GM23338 (cell line): ENCODE measurements at regions not wholly inside any gene's neighbourhood (a gene's known extent, or its start where the extent isn't known, plus 50 kb on each side); places are given as distances from the start of the nearest gene placed in this dataset.

Experiments
- ATAC-seq: fragments of 200-7000 bp; cut with Tn5 transposase; 3 replicates; pipeline ENCODE4 v1.9.1; 2020
- DNase-seq: peaks from one replicate; pipeline ENCODE4 v3.0.0-alpha.2; 2015; ENCODE audit warnings: low spot score
- H2AFZ ChIP-seq: fragments of 200-600 bp; sonication (generic); 2 replicates; pipeline ENCODE4 v1.8.0; 2016; ENCODE audit warnings: antibody characterized with exemption, mild to moderate bottlenecking, moderate library complexity
- H3F3A ChIP-seq: fragments of 200-600 bp; sonication (generic); replicated peaks from 2 replicates; pipeline ENCODE4 v1.8.0; 2017; ENCODE audit warnings: antibody characterized with exemption, mixed run types, low read depth
- H3K27ac ChIP-seq: fragments of 200-600 bp; sonication (generic); 2 replicates; pipeline ENCODE4 v1.6.1; 2016; ENCODE audit warnings: low read depth
- H3K27me3 ChIP-seq: fragments of 200-600 bp; sonication (generic); 2 replicates; pipeline ENCODE4 v1.8.0; 2016; ENCODE audit warnings: mild to moderate bottlenecking, mixed run types, moderate library complexity; ENCODE audit not compliant: insufficient read depth
- H3K36me3 ChIP-seq: fragments of 200-600 bp; sonication (generic); 2 replicates; pipeline ENCODE4 v1.8.0; 2016; ENCODE audit warnings: mild to moderate bottlenecking; ENCODE audit not compliant: insufficient read depth
- H3K4me1 ChIP-seq: fragments of 200-600 bp; sonication (generic); 2 replicates; pipeline ENCODE4 v1.8.0; 2016; ENCODE audit warnings: mild to moderate bottlenecking, moderate library complexity; ENCODE audit not compliant: insufficient read depth
- H3K4me2 ChIP-seq: fragments of 200-600 bp; sonication (generic); 2 replicates; pipeline ENCODE4 v1.7.1; 2017; ENCODE audit warnings: mixed run types
- H3K4me3 ChIP-seq: fragments of 200-600 bp; sonication (generic); 2 replicates; pipeline ENCODE4 v1.6.1; 2016; ENCODE audit warnings: mixed run types
- H3K79me2 ChIP-seq: fragments of 200-600 bp; sonication (generic); replicated peaks from 2 replicates; pipeline ENCODE4 v1.8.0; 2017; ENCODE audit warnings: mild to moderate bottlenecking; ENCODE audit not compliant: insufficient read depth
- H3K9me2 ChIP-seq: fragments of 200-600 bp; sonication (generic); 2 replicates; pipeline ENCODE4 v1.8.0; 2017; ENCODE audit not compliant: insufficient read depth
- H4K20me1 ChIP-seq: fragments of 200-600 bp; sonication (generic); replicated peaks from 2 replicates; pipeline ENCODE4 v1.8.0; 2017; ENCODE audit warnings: mild to moderate bottlenecking; ENCODE audit not compliant: insufficient read depth
- H3K27ac Mint-ChIP-seq: 2 replicates; pipeline ENCODE4 v1.8.0; 2020; ENCODE audit warnings: inconsistent platforms, mild to moderate bottlenecking, moderate library complexity, mixed read lengths
- H3K27me3 Mint-ChIP-seq: 3 replicates; pipeline ENCODE4 v1.8.0; 2022; ENCODE audit warnings: low read depth, mild to moderate bottlenecking, moderate library complexity, mixed read lengths, inconsistent platforms; ENCODE audit not compliant: insufficient read depth, poor library complexity
- H3K36me3 Mint-ChIP-seq: 3 replicates; pipeline ENCODE4 v1.8.0; 2021; ENCODE audit warnings: low read depth, mild to moderate bottlenecking, inconsistent platforms, moderate library complexity, mixed read lengths
- H3K4me1 Mint-ChIP-seq: 3 replicates; pipeline ENCODE4 v1.8.0; 2020; ENCODE audit warnings: mild to moderate bottlenecking, inconsistent platforms, mixed read lengths
- H3K4me3 Mint-ChIP-seq: 3 replicates; pipeline ENCODE4 v1.8.0; 2021; ENCODE audit warnings: moderate library complexity, mild to moderate bottlenecking, inconsistent platforms, mixed read lengths
- H3K9me3 Mint-ChIP-seq: 3 replicates; pipeline ENCODE4 v1.8.0; 2020; ENCODE audit warnings: moderate library complexity, mild to moderate bottlenecking, inconsistent platforms, mixed read lengths
- CREB1 ChIP-seq: fragments of 250-450 bp; sonication (Bioruptor Pico); IDR thresholded peaks from 2 replicates; pipeline ENCODE4 v1.5.0; 2020; ENCODE audit warnings: low read depth, mild to moderate bottlenecking, moderate library complexity
- CTCF ChIP-seq, 2 experiments: fragments of 200-600 bp in 1 of 2; sonication (generic) in 1 of 2; conservative IDR thresholded peaks; 2 replicates each; pipeline versions ENCODE4 v1.5.1 to v1.6.1; 2016 to 2017; ENCODE audit warnings: antibody characterized with exemption in 2 of 2, low read depth in 2 of 2, mild to moderate bottlenecking in 2 of 2, moderate library complexity in 1 of 2
- EZH2phosphoT487 ChIP-seq: fragments of 200-600 bp; sonication (generic); IDR thresholded peaks from one replicate; pipeline ENCODE4 v1.8.1; 2018; ENCODE audit warnings: antibody characterized with exemption; ENCODE audit not compliant: unreplicated experiment
- JUNB ChIP-seq: IDR thresholded peaks from one replicate; pipeline ENCODE4 v1.6.1; 2016; ENCODE audit warnings: antibody characterized with exemption; ENCODE audit not compliant: unreplicated experiment
- NANOG ChIP-seq: IDR thresholded peaks from 2 replicates; pipeline ENCODE4 v1.6.1; 2016; ENCODE audit warnings: antibody characterized with exemption, borderline replicate concordance
- POLR2AphosphoS5 ChIP-seq: IDR thresholded peaks from 2 replicates; pipeline ENCODE4 v1.6.1; 2016; ENCODE audit warnings: antibody characterized with exemption, low read depth
- STAT1 ChIP-seq: IDR thresholded peaks from one replicate; pipeline ENCODE4 v1.6.1; 2016; ENCODE audit warnings: antibody characterized with exemption; ENCODE audit not compliant: unreplicated experiment
- ZNF114 ChIP-seq: fragments of 250-450 bp; sonication (Bioruptor Pico); IDR thresholded peaks from 2 replicates; pipeline ENCODE4 v1.5.0; 2020; ENCODE audit warnings: mild to moderate bottlenecking, moderate library complexity
- ZNF331 ChIP-seq: fragments of 250-450 bp; sonication (Bioruptor Pico); IDR thresholded peaks from 2 replicates; pipeline ENCODE4 v1.5.0; 2020; ENCODE audit warnings: low read depth, mild to moderate bottlenecking, moderate library complexity
- TF ChIP-seq, protein P1 (sequence below): IDR thresholded peaks from one replicate; pipeline ENCODE4 v1.6.1; 2018; ENCODE audit warnings: antibody characterized with exemption; ENCODE audit not compliant: unreplicated experiment
- TF ChIP-seq, protein P2 (sequence below): fragments of 250-450 bp; sonication (Bioruptor Pico); IDR thresholded peaks from 2 replicates; pipeline ENCODE4 v1.5.0; 2020; ENCODE audit warnings: mild to moderate bottlenecking, moderate library complexity
- TF ChIP-seq, protein P3 (sequence below): IDR thresholded peaks from 2 replicates; pipeline ENCODE4 v1.6.1; 2016; ENCODE audit warnings: antibody characterized with exemption

DNA sequence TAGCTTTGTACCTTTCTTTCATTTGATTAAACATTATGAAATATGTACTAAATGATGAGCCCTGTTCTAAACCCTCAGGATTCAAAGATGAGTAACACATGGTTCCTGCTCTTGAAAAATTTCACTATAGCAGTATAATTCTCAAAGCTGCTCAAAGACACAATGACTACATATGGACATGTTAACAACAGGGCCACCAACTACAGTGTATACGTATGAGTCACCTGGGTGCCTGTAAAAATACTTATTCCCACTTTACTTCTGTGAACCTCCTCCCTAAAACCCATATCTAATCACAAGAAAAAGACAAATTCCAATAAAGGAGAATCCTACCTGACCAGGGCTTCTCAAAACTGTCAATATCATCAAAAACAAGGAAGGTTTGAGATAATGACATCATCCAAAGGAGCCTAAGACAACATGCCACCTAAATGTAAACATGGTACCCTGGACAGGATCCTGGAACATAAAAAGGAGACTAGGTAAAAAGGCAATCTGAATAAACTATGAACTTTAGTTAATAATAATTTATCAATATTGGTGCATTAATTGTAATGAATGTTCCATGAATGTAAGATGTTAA lies 84.7 kb downstream of the FAM161A start:
- H3K27me3 Mint-ChIP-seq, result peaks cover 5% of the 10 kb centered on the region
- H3K36me3 Mint-ChIP-seq, result no peaks in the 10 kb centered on the region
- Histone ChIP-seq H3K9me2 (no peaks in the 10 kb centered on the region), H3K4me1 (no peaks in the 10 kb centered on the region), H4K20me1 (no peaks in the 10 kb centered on the region), H3K27me3 (no peaks in the 10 kb centered on the region), H3K4me3 (no peak overlapping the region), H3K27ac (no peak overlapping the region), H3K4me2 (no peak overlapping the region), H3F3A (no peaks in the 10 kb centered on the region), H3K79me2 (no peaks in the 10 kb centered on the region), H2AFZ (no peak overlapping the region), H3K36me3 (no peaks in the 10 kb centered on the region)
- TF ChIP-seq, protein P1, sequence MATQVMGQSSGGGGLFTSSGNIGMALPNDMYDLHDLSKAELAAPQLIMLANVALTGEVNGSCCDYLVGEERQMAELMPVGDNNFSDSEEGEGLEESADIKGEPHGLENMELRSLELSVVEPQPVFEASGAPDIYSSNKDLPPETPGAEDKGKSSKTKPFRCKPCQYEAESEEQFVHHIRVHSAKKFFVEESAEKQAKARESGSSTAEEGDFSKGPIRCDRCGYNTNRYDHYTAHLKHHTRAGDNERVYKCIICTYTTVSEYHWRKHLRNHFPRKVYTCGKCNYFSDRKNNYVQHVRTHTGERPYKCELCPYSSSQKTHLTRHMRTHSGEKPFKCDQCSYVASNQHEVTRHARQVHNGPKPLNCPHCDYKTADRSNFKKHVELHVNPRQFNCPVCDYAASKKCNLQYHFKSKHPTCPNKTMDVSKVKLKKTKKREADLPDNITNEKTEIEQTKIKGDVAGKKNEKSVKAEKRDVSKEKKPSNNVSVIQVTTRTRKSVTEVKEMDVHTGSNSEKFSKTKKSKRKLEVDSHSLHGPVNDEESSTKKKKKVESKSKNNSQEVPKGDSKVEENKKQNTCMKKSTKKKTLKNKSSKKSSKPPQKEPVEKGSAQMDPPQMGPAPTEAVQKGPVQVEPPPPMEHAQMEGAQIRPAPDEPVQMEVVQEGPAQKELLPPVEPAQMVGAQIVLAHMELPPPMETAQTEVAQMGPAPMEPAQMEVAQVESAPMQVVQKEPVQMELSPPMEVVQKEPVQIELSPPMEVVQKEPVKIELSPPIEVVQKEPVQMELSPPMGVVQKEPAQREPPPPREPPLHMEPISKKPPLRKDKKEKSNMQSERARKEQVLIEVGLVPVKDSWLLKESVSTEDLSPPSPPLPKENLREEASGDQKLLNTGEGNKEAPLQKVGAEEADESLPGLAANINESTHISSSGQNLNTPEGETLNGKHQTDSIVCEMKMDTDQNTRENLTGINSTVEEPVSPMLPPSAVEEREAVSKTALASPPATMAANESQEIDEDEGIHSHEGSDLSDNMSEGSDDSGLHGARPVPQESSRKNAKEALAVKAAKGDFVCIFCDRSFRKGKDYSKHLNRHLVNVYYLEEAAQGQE, result no peak
- TF ChIP-seq ZNF114 (CRISPR knock-in tag) (no peak), CREB1 (no peak), EZH2phosphoT487 (no peak), NANOG (no peak), JUNB (no peak), STAT1 (no peak), CTCF (conservative IDR thresholded peaks at IDR 0.05; ENCODE audit: low read depth in 2 of 2) (no peak), ZNF331 (CRISPR knock-in tag) (no peak), POLR2AphosphoS5 (no peak)
- TF ChIP-seq, protein P2, sequence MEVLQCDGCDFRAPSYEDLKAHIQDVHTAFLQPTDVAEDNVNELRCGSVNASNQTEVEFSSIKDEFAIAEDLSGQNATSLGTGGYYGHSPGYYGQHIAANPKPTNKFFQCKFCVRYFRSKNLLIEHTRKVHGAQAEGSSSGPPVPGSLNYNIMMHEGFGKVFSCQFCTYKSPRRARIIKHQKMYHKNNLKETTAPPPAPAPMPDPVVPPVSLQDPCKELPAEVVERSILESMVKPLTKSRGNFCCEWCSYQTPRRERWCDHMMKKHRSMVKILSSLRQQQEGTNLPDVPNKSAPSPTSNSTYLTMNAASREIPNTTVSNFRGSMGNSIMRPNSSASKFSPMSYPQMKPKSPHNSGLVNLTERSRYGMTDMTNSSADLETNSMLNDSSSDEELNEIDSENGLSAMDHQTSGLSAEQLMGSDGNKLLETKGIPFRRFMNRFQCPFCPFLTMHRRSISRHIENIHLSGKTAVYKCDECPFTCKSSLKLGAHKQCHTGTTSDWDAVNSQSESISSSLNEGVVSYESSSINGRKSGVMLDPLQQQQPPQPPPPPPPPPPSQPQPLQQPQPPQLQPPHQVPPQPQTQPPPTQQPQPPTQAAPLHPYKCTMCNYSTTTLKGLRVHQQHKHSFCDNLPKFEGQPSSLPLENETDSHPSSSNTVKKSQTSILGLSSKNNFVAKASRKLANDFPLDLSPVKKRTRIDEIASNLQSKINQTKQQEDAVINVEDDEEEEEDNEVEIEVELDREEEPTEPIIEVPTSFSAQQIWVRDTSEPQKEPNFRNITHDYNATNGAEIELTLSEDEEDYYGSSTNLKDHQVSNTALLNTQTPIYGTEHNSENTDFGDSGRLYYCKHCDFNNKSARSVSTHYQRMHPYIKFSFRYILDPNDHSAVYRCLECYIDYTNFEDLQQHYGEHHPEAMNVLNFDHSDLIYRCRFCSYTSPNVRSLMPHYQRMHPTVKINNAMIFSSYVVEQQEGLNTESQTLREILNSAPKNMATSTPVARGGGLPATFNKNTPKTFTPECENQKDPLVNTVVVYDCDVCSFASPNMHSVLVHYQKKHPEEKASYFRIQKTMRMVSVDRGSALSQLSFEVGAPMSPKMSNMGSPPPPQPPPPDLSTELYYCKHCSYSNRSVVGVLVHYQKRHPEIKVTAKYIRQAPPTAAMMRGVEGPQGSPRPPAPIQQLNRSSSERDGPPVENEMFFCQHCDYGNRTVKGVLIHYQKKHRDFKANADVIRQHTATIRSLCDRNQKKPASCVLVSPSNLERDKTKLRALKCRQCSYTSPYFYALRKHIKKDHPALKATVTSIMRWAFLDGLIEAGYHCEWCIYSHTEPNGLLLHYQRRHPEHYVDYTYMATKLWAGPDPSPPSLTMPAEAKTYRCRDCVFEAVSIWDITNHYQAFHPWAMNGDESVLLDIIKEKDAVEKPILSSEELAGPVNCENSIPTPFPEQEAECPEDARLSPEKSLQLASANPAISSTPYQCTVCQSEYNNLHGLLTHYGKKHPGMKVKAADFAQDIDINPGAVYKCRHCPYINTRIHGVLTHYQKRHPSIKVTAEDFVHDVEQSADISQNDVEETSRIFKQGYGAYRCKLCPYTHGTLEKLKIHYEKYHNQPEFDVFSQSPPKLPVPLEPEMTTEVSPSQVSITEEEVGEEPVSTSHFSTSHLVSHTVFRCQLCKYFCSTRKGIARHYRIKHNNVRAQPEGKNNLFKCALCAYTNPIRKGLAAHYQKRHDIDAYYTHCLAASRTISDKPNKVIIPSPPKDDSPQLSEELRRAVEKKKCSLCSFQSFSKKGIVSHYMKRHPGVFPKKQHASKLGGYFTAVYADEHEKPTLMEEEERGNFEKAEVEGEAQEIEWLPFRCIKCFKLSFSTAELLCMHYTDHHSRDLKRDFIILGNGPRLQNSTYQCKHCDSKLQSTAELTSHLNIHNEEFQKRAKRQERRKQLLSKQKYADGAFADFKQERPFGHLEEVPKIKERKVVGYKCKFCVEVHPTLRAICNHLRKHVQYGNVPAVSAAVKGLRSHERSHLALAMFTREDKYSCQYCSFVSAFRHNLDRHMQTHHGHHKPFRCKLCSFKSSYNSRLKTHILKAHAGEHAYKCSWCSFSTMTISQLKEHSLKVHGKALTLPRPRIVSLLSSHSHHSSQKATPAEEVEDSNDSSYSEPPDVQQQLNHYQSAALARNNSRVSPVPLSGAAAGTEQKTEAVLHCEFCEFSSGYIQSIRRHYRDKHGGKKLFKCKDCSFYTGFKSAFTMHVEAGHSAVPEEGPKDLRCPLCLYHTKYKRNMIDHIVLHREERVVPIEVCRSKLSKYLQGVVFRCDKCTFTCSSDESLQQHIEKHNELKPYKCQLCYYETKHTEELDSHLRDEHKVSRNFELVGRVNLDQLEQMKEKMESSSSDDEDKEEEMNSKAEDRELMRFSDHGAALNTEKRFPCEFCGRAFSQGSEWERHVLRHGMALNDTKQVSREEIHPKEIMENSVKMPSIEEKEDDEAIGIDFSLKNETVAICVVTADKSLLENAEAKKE (CRISPR knock-in tag), result no peak
- TF ChIP-seq, protein P3, sequence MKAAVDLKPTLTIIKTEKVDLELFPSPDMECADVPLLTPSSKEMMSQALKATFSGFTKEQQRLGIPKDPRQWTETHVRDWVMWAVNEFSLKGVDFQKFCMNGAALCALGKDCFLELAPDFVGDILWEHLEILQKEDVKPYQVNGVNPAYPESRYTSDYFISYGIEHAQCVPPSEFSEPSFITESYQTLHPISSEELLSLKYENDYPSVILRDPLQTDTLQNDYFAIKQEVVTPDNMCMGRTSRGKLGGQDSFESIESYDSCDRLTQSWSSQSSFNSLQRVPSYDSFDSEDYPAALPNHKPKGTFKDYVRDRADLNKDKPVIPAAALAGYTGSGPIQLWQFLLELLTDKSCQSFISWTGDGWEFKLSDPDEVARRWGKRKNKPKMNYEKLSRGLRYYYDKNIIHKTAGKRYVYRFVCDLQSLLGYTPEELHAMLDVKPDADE, result no peak
- H3K4me1 Mint-ChIP-seq, result no peaks in the 10 kb centered on the region
- DNase-seq, result no peak
- ATAC-seq, result no peak
- H3K9me3 Mint-ChIP-seq, result no peaks in the 10 kb centered on the region
- no peak overlapping the region for H3K27ac Mint-ChIP-seq
- no peak overlapping the region for H3K4me3 Mint-ChIP-seq
